C4-2B (cell line): ENCODE measurements at regions not wholly inside any gene's neighbourhood (a gene's known extent, or its start where the extent isn't known, plus 50 kb on each side); places are given as distances from the start of the nearest gene placed in this dataset.

ENCODE experiments used
- CTCF ChIP-seq: fragments of 450-650 bp; conservative IDR thresholded peaks from 2 replicates; pipeline ENCODE4 v1.5.1; 2017; ENCODE audit warnings: mild to moderate bottlenecking
- ZFX ChIP-seq: fragments of 450-650 bp; IDR thresholded peaks from 2 replicates; pipeline ENCODE4 v1.6.1; 2017

- TF ChIP-seq CTCF, result no peak; the same call in 1 of the 2 replicates
- no peak for TF ChIP-seq ZFX
These were observed 201.0 kb upstream of the NEIL3 start for GRCh38 chr4:177108708-177109107.
